Lower lobe of right lung (tissue), 2 donors: ENCODE measurements at regions not wholly inside any gene's neighbourhood (a gene's known extent, or its start where the extent isn't known, plus 50 kb on each side); places are given as distances from the start of the nearest gene placed in this dataset.

Experiments used
- ATAC-seq, 2 donors: fragments of 200-7000 bp; cut with Tn5 transposase; one replicate each; pipeline ENCODE4 v1.9.1; 2020 to 2022; ENCODE audit warnings: mild to moderate bottlenecking in 2 of 2, moderate library complexity in 2 of 2
- DNase-seq: peaks from one replicate; pipeline ENCODE4 v3.0.0-alpha.2; 2020
- H3K27ac ChIP-seq: fragments of 200-600 bp; one replicate; pipeline ENCODE4 v1.8.0; 2022
- H3K27me3 ChIP-seq: fragments of 200-600 bp; one replicate; pipeline ENCODE4 v1.8.0; 2022; ENCODE audit warnings: low read depth
- H3K36me3 ChIP-seq: fragments of 200-600 bp; one replicate; pipeline ENCODE4 v1.8.0; 2022; ENCODE audit warnings: mild to moderate bottlenecking
- H3K4me1 ChIP-seq: fragments of 200-600 bp; one replicate; pipeline ENCODE4 v1.8.0; 2022
- H3K4me3 ChIP-seq: fragments of 200-600 bp; one replicate; pipeline ENCODE4 v1.8.0; 2022; ENCODE audit warnings: mild to moderate bottlenecking
- H3K9me3 ChIP-seq: fragments of 200-600 bp; one replicate; pipeline ENCODE4 v1.8.0; 2022
- CTCF ChIP-seq: fragments of 200-600 bp; IDR thresholded peaks from one replicate; pipeline ENCODE4 v1.8.0; 2022; ENCODE audit warnings: antibody characterized with exemption, mild to moderate bottlenecking
- intact Hi-C: fragments of 100-400 bp; cut with DNase I; formaldehyde crosslinking; loops from one replicate; pipeline ENCODE4 v1.11.0; 2022
- donor health status: DM: no; HTN: yes; CAD: no; lungs with severe emphysema.

- TF ChIP-seq CTCF, result no peak
- no peaks in the 10 kb centered on the region for H3K9me3 ChIP-seq
- ATAC-seq (no peak), DNase-seq (no peak)
- peaks cover 40% of the 10 kb centered on the region for H3K27me3 ChIP-seq
- no peak overlapping the region for H3K27ac ChIP-seq
- intact Hi-C loops, result no loop called here
- H3K4me3 ChIP-seq, result no peak overlapping the region
- H3K36me3 ChIP-seq, result no peaks in the 10 kb centered on the region
- no peaks in the 10 kb centered on the region for H3K4me1 ChIP-seq
These were observed 720.9 kb downstream of the BRD1 start for GRCh38 chr22:49106842-49107152.

- no peak for TF ChIP-seq CTCF
- H3K4me1 ChIP-seq, result no peaks in the 10 kb centered on the region
- no peak overlapping the region for H3K4me3 ChIP-seq
- no peak for DNase-seq
- ATAC-seq, result no peak
- H3K9me3 ChIP-seq, result no peaks in the 10 kb centered on the region
- H3K27ac ChIP-seq, result no peak overlapping the region
- intact Hi-C loops, result no loop called here
- H3K36me3 ChIP-seq, result no peaks in the 10 kb centered on the region
- H3K27me3 ChIP-seq, result peaks cover 45% of the 10 kb centered on the region
These were observed 721.4 kb downstream of the BRD1 start for GRCh38 chr22:49106096-49106841.

- no peak for ATAC-seq
- H3K27ac ChIP-seq, result no peak overlapping the region
These were observed 723.2 kb downstream of the BRD1 start for GRCh38 chr22:49104434-49104833.

GRCh38 chr22:49103314-49104059 is 724.2 kb downstream of the BRD1 start:
- intact Hi-C loops, result no loop called here
- no peak for DNase-seq

More at GRCh38 chr22:49104434-49104833, 723.2 kb downstream of the BRD1 start:
- intact Hi-C loops, result no loop called here
- Histone ChIP-seq H3K27me3 (peaks cover 50% of the 10 kb centered on the region), H3K36me3 (no peaks in the 10 kb centered on the region), H3K9me3 (no peaks in the 10 kb centered on the region), H3K4me3 (no peak overlapping the region), H3K4me1 (no peaks in the 10 kb centered on the region)
- DNase-seq, result no peak
- TF ChIP-seq CTCF, result no peak

GRCh38 chr22:49102367-49102766 is 725.3 kb downstream of the BRD1 start:
- Histone ChIP-seq H3K36me3 (no peaks in the 10 kb centered on the region), H3K4me1 (no peaks in the 10 kb centered on the region), H3K4me3 (no peak overlapping the region), H3K9me3 (no peaks in the 10 kb centered on the region), H3K27me3 (peaks cover 39% of the 10 kb centered on the region), H3K27ac (no peak overlapping the region)
- ATAC-seq (no peak), DNase-seq (no peak)
- no peak for TF ChIP-seq CTCF
- intact Hi-C loops, result no loop called here

More at GRCh38 chr22:49103314-49104059, 724.2 kb downstream of the BRD1 start:
- H3K36me3 ChIP-seq, result no peaks in the 10 kb centered on the region
- no peak overlapping the region for H3K4me3 ChIP-seq
- ATAC-seq, result no peak
- TF ChIP-seq CTCF, result no peak
- no peaks in the 10 kb centered on the region for H3K4me1 ChIP-seq
- H3K9me3 ChIP-seq, result no peaks in the 10 kb centered on the region
- peaks cover 51% of the 10 kb centered on the region for H3K27me3 ChIP-seq
- H3K27ac ChIP-seq, result no peak overlapping the region
